MM.1S (cell line): ENCODE measurements at regions not wholly inside any gene's neighbourhood (a gene's known extent, or its start where the extent isn't known, plus 50 kb on each side); places are given as distances from the start of the nearest gene placed in this dataset.

ENCODE experiments used
- CTCF ChIP-seq: fragments of 300-600 bp; sonication (generic); IDR thresholded peaks from 2 replicates; pipeline ENCODE4 v1.5.1; 2016; ENCODE audit warnings: antibody characterized with exemption, low read length, mixed read lengths
- EZH2 ChIP-seq: fragments of 300-600 bp; sonication (generic); optimal IDR thresholded peaks from 2 replicates; pipeline ENCODE3; 2017; ENCODE audit warnings: low read depth, mild to moderate bottlenecking, antibody characterized with exemption, low read length, mixed read lengths
- EZH2phosphoT487 ChIP-seq: fragments of 300-600 bp; sonication (generic); IDR thresholded peaks from 2 replicates; pipeline ENCODE4 v1.6.1; 2018; ENCODE audit warnings: antibody characterized with exemption, low read length

- TF ChIP-seq CTCF, result no peak
- TF ChIP-seq EZH2, result no peak
- no peak for TF ChIP-seq EZH2phosphoT487
Observed at GRCh38 chr2:217616936-217617335, 385.9 kb downstream of the TNS1 start.
